Heart left ventricle (tissue), 13 donors: ENCODE measurements at regions not wholly inside any gene's neighbourhood (a gene's known extent, or its start where the extent isn't known, plus 50 kb on each side); places are given as distances from the start of the nearest gene placed in this dataset.

Experiments
- CTCF ChIP-seq, 12 donors: fragments of 200-600 bp; sonication (generic) in 4 of 12; IDR thresholded peaks; one replicate each; pipeline versions ENCODE4 v1.5.0 to v1.8.0; 2018 to 2022; ENCODE audit warnings: antibody characterized with exemption in 12 of 12, mild to moderate bottlenecking in 5 of 12
- POLR2A ChIP-seq, 2 donors: fragments of 450-650 bp; IDR thresholded peaks; one replicate each; pipeline ENCODE4 v1.6.1; 2017; ENCODE audit warnings: antibody characterized with exemption in 2 of 2, mild to moderate bottlenecking in 2 of 2, moderate library complexity in 2 of 2
- donor health status: ischemic (EF 13 %, LVEDD 7.1; RV severe dilation, severe dysfunction).
- donor health status: DM: no; HTN: yes; CAD: no.
- donor health status: DM: no; HTN: no; CAD: no.
- donor health status: ischemic (EF 25% LVEDD 6.9; RV normal size, moderate dysfunction).
- donor health status: ischemic (EF 25% LVEDD 5.7; RV mildly dilated, moderate dysfunction).
- donor health status: ischemic (EF 35%, LVEDD 5.7; RV mildly dilated, moderate dysfunction).
- donor health status: nonischemic (EF 11% LVEDD 7.7; RV severe dilation, severe dysfunction).
- donor health status: DM: yes; HTN: yes; CAD: no.
- donor health status: PGD.
- donor health status: ischemic (EF 29% LVEDD 5.4; RV normal size, mild dysfunction).
- donor health status: nonischemic (EF 23%, LVEDD 6.1; RV moderate dilation, normal function).

DNA sequence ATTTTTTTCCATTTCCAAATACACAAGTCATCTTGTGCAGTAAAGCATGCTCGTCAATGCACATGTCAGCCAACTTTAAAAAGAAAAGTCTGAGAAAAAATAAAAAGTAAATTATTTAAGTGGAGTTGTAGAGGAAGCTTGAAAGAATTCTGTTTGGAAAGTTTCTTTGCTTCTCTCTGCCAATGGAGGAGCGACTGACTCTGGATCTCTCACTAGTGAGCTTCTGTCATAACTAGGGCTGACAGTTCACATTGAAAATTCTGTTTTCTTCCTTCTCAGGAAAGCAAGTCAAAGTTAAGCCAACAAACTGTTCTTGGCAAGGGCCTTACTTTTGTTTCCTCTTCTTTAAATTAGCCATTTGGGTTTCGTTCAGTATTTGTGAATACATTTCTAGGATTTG is 298.2 kb downstream of the POU4F1 start:
- TF ChIP-seq POLR2A (IDR thresholded peaks at IDR 0.05) (no peak), CTCF (IDR thresholded peaks at IDR 0.05) (no peak)
